Lung (tissue), 11 donors: ENCODE measurements at regions not wholly inside any gene's neighbourhood (a gene's known extent, or its start where the extent isn't known, plus 50 kb on each side); places are given as distances from the start of the nearest gene placed in this dataset.
A peak's percentile ranks its signal among the peaks of the same experiment; 100 is the strongest.

Source experiments
- ATAC-seq: fragments of 200-7000 bp; cut with Tn5 transposase; one replicate; pipeline ENCODE4 v1.9.1; 2020; ENCODE audit warnings: moderate number of reproducible peaks; ENCODE audit not compliant: insufficient read depth, low FRiP score
- DNase-seq, 3 donors: peaks; one replicate each; pipeline ENCODE4 v3.0.0-alpha.2; 2013 to 2017
- H3K27ac ChIP-seq, 2 donors: one replicate each; pipeline ENCODE4 v1.5.1; 2013; ENCODE audit warnings: mild to moderate bottlenecking in 2 of 2, moderate library complexity in 2 of 2, control low read depth in 1 of 2, inconsistent platforms in 1 of 2, low read depth in 1 of 2, low read length in 1 of 2
- H3K27me3 ChIP-seq, 3 donors: one replicate each; pipeline ENCODE4 v1.5.1; 2013; ENCODE audit warnings: low read length in 2 of 3; ENCODE audit not compliant: control insufficient read depth in 3 of 3, insufficient read depth in 3 of 3
- H3K36me3 ChIP-seq, 4 donors: one replicate each; pipeline ENCODE4 v1.5.1; 2013; ENCODE audit warnings: low read length in 4 of 4, mild to moderate bottlenecking in 1 of 4, moderate library complexity in 1 of 4; ENCODE audit not compliant: control insufficient read depth in 4 of 4, insufficient read depth in 4 of 4
- H3K4me1 ChIP-seq, 5 donors: one replicate each; pipeline ENCODE4 v1.5.1; 2013; ENCODE audit warnings: low read length in 5 of 5, mild to moderate bottlenecking in 2 of 5, moderate library complexity in 1 of 5; ENCODE audit not compliant: control insufficient read depth in 5 of 5, insufficient read depth in 5 of 5
- H3K4me3 ChIP-seq: one replicate; pipeline ENCODE4 v1.5.1; 2013; ENCODE audit warnings: mild to moderate bottlenecking, control low read depth, moderate library complexity
- H3K9ac ChIP-seq, 2 donors: one replicate each; pipeline ENCODE4 v1.5.1; 2013; ENCODE audit warnings: low read length in 2 of 2, control low read depth in 1 of 2; ENCODE audit not compliant: insufficient read depth in 1 of 2
- H3K9me3 ChIP-seq, 4 donors: one replicate each; pipeline ENCODE4 v1.5.1; 2013; ENCODE audit warnings: low read length in 3 of 4, mild to moderate bottlenecking in 1 of 4, moderate library complexity in 1 of 4; ENCODE audit not compliant: control insufficient read depth in 4 of 4, insufficient read depth in 3 of 4
- CTCF ChIP-seq: IDR thresholded peaks from 2 replicates; pipeline ENCODE4 v1.5.1; 2012; ENCODE audit warnings: mild to moderate bottlenecking; ENCODE audit errors: control extremely low read depth, extremely low read depth
- WGBS, 2 donors: extraction: QIAGEN DNeasy Blood & Tissue Kit; methylation state at CpG; one replicate each; pipeline ENCODE4 v1.1.7; 2013; 5-methylcytosine and 5-hydroxymethylcytosine counted together
- donor health status: control.
- donor health status: control.
- donor health status: Bipolar disorder and iron deficiency.
- donor health status: healthy.
- donor health status: DM: yes; HTN: yes; CAD: no.

DNA sequence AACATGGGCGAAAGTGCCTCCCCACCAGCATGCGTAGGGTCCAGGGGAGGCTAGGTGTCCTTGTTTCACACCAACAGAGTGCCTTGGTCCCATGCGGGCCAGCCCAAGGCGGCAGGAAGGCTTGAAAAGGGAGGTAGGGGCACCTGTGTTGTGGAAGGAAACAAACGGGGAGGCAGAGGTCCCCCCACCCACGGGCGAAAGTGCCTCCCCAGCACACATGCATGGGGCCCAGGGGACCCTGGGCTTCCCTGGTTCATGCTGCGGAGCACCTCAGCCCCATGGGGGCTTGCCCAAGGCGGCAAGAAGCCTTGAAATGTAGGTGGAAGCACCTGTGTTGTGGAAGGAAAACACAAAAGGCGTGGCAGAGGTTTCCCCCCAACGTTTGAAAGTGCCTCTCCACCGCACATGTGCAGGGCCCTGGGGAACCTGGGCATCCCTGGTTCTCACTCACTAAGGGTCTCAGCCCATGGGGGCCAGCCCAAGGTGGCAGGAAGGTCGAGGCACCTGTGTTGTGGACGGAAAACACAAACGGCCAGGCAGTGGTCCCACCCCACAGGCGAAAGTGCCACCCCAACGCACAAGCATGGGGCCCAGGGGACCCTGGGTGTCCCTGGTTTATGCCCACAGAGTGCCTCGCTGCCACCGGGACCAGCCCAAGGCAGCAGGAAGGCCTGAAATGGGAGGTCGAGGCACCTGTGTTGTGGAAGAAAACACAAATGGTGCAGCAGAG lies 374.7 kb downstream of the ALG10 start:
- WGBS, 2 donors = 67 to 71% methylated on average over 20 of the region's 20 CpGs
- no peak for ATAC-seq
- TF ChIP-seq CTCF = no peak

DNA sequence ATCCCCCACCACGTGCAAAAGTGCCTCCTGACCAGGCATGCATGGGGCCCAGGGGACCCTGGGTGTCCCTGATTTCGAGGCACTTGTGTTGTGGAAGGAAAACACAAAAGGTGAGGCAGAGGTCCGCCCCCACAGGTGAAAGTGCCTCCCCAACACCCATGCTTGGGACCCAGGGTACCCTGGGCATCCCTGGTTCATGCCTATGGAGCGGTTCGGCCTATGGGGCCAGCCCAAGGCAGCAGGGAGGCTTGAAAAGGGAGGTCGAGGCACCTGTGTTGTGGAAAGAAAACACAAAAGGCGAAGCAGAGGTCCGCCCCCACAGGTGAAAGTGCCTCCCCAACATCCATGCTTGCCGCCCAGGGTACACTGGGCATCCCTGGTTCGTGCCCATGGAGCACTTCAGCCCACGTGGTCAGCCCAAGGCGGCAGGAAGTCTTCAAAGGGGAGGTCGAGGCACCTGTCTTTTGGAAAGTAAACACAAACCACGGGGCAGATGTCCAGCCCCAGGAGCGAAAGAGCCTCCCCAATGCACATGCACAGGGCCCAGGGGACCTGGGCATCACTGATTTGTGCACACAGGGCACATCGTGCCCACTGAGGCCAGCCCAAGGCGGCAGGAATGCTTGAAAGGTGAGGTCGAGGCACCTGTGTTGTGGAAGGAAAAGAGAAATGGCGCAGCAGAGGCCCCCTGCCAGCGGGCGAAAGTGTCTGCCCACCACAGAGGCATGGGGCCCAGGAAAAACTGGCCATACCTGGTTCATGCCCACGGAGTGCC lies 375.5 kb downstream of the ALG10 start:
- H3K9me3 ChIP-seq = peaks cover 0 to 96% (median 1%) of the 10 kb centered on the region in 4 donors
- WGBS, 2 donors = 69 to 73% methylated on average over 22 of the region's 22 CpGs

More for the DNA sequence above, 374.7 kb downstream of the ALG10 start:
- no peaks in the 10 kb centered on the region for H3K36me3 ChIP-seq
- H3K9ac ChIP-seq = no peak overlapping the region
- H3K4me1 ChIP-seq = no peaks in the 10 kb centered on the region
- H3K4me3 ChIP-seq = no peak overlapping the region
- H3K27ac ChIP-seq = no peak overlapping the region
- no peaks in the 10 kb centered on the region for H3K27me3 ChIP-seq
- DNase-seq = peak in 1 of 3 donors; percentile 10
- H3K9me3 ChIP-seq = peaks cover 0 to 96% (median 1%) of the 10 kb centered on the region in 4 donors

GRCh38 chr12:34398366-34398705 lies 376.0 kb downstream of the ALG10 start:
- DNase-seq (no peak), ATAC-seq (no peak)
- Histone ChIP-seq H3K9me3 (peaks cover 0 to 96% (median 1%) of the 10 kb centered on the region in 4 donors), H3K36me3 (no peaks in the 10 kb centered on the region), H3K4me3 (no peak overlapping the region), H3K27ac (no peak overlapping the region), H3K4me1 (no peaks in the 10 kb centered on the region), H3K27me3 (no peaks in the 10 kb centered on the region), H3K9ac (no peak overlapping the region)
- TF ChIP-seq CTCF = no peak
- WGBS, 2 donors = 61% methylated on average over 16 of the region's 16 CpGs

More for the DNA sequence above, 375.5 kb downstream of the ALG10 start:
- no peaks in the 10 kb centered on the region for H3K27me3 ChIP-seq
- no peak overlapping the region for H3K9ac ChIP-seq
- ATAC-seq (no peak), DNase-seq (peak in 1 of 3 donors; percentile 9)
- H3K27ac ChIP-seq = no peak overlapping the region
- no peak for TF ChIP-seq CTCF
- no peaks in the 10 kb centered on the region for H3K4me1 ChIP-seq
- H3K4me3 ChIP-seq = no peak overlapping the region
- no peaks in the 10 kb centered on the region for H3K36me3 ChIP-seq
